Transverse colon (tissue), 4 donors: ENCODE measurements at regions not wholly inside any gene's neighbourhood (a gene's known extent, or its start where the extent isn't known, plus 50 kb on each side); places are given as distances from the start of the nearest gene placed in this dataset.
"Not testable (repeated sequence)": the region's sequence is repeated elsewhere in the genome, so short reads cannot be mapped to it uniquely, and the experiment has no call there.

ENCODE experiments used
- DNase-seq: peaks from one replicate; pipeline ENCODE4 v3.0.0-alpha.2; 2019
- H3K27ac ChIP-seq, 4 donors: fragments of 200-600 bp; sonication (generic); 2 replicates each; pipeline ENCODE4 v1.5.1; 2016 to 2018; ENCODE audit warnings: inconsistent platforms in 4 of 4
- H3K27me3 ChIP-seq: fragments of 200-600 bp; sonication (generic); 2 replicates; pipeline ENCODE4 v1.5.1; 2017; ENCODE audit warnings: inconsistent platforms
- H3K36me3 ChIP-seq, 4 donors: fragments of 200-600 bp; sonication (generic); 2 replicates each; pipeline ENCODE4 v1.5.1; 2017 to 2019; ENCODE audit warnings: inconsistent platforms in 4 of 4
- H3K4me1 ChIP-seq, 4 donors: fragments of 200-600 bp; sonication (generic); 2 replicates each; pipeline ENCODE4 v1.5.1; 2017 to 2020; ENCODE audit warnings: inconsistent platforms in 4 of 4
- H3K4me3 ChIP-seq, 4 donors: fragments of 200-600 bp; sonication (generic); 1 replicate in 1 of 4; 2 replicates in 3 of 4; pipeline versions ENCODE4 v1.5.1 to v1.6.1; 2017 to 2019; ENCODE audit warnings: inconsistent platforms in 4 of 4
- H3K9me3 ChIP-seq, 2 donors: fragments of 200-600 bp; sonication (generic); 2 replicates each; pipeline ENCODE4 v1.5.1; 2017 to 2019; ENCODE audit warnings: inconsistent platforms in 2 of 2
- EP300 ChIP-seq: sonication (generic); formaldehyde crosslinking; IDR thresholded peaks from one replicate; pipeline ENCODE4 v1.6.1; 2017; ENCODE audit warnings: antibody characterized with exemption, low read depth
- POLR2A ChIP-seq: fragments of 450-650 bp; IDR thresholded peaks from one replicate; pipeline ENCODE4 v1.6.1; 2016; ENCODE audit warnings: antibody characterized with exemption, mild to moderate bottlenecking, moderate library complexity
- POLR2AphosphoS5 ChIP-seq, 3 donors: sonication (generic); formaldehyde crosslinking; IDR thresholded peaks; one replicate each; pipeline ENCODE4 v1.6.1; 2016; ENCODE audit warnings: antibody characterized with exemption in 3 of 3
- WGBS, 2 donors: methylation state at CpG; one replicate each; pipeline ENCODE4 v1.1.5; 2018; ENCODE audit warnings: low coverage in 1 of 2; 5-methylcytosine and 5-hydroxymethylcytosine counted together
- in situ Hi-C, 4 donors: fragments of 200-750 bp; cut with MboI; loops; one replicate each; pipeline versions ENCODE4 v1.15.0 to v1.15.1; 2017; ENCODE audit warnings: low sequenced_read_pairs in 3 of 4, low pct_ligation_motif_present in 1 of 4, low pct_unique_long_range_greater_than_20kb in 1 of 4
- intact Hi-C: fragments of 100-400 bp; cut with DNase I; formaldehyde crosslinking; loops from one replicate; pipeline ENCODE4 v1.15.1; 2023; ENCODE audit warnings: low total_unique reads
- TF ChIP-seq, protein P1 (sequence below), 5 experiments: fragments of 200-600 bp in 3 of 5; fragments of 450-650 bp in 2 of 5; sonication (generic) in 3 of 5; IDR thresholded peaks; 1 replicate in 2 of 5; 2 replicates in 3 of 5; pipeline ENCODE4 v1.5.1; 2016 to 2017; ENCODE audit warnings: antibody characterized with exemption in 5 of 5, inconsistent platforms in 3 of 5, mild to moderate bottlenecking in 2 of 5, moderate library complexity in 1 of 5

DNA sequence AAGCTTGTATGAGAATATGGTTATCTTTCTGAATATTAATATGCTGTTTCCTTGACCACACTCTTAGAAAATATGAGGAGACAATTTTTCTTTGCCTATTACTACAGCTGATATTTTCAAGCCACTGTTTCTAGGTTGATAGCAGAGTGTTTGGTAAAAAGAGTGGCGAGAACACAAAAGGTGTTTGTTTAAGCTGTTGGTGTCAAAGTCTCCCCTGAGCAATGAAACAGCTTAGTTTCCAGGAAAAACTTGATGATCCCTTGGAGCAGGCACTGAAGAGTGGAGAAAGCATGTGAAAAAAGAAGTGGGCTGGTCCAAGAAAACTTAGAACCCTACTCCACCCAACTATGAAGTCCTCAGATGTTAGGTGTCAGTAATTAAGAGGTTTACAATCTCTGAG, 182.7 kb downstream of the TFAP2B start:
- Histone ChIP-seq H3K36me3 (no peaks in the 10 kb centered on the region), H3K27me3 (no peaks in the 10 kb centered on the region), H3K4me1 (no peaks in the 10 kb centered on the region), H3K4me3 (no peak overlapping the region), H3K27ac (no peak overlapping the region), H3K9me3 (no peaks in the 10 kb centered on the region)
- 56 to 67% methylated on average over 1 of the region's 1 CpG for WGBS, 2 donors
- in situ Hi-C loops, result no loop called here
- TF ChIP-seq POLR2A, result no peak
- no peak for TF ChIP-seq EP300
- TF ChIP-seq POLR2AphosphoS5 (IDR thresholded peaks at IDR 0.05), result no peak
- TF ChIP-seq, protein P1, sequence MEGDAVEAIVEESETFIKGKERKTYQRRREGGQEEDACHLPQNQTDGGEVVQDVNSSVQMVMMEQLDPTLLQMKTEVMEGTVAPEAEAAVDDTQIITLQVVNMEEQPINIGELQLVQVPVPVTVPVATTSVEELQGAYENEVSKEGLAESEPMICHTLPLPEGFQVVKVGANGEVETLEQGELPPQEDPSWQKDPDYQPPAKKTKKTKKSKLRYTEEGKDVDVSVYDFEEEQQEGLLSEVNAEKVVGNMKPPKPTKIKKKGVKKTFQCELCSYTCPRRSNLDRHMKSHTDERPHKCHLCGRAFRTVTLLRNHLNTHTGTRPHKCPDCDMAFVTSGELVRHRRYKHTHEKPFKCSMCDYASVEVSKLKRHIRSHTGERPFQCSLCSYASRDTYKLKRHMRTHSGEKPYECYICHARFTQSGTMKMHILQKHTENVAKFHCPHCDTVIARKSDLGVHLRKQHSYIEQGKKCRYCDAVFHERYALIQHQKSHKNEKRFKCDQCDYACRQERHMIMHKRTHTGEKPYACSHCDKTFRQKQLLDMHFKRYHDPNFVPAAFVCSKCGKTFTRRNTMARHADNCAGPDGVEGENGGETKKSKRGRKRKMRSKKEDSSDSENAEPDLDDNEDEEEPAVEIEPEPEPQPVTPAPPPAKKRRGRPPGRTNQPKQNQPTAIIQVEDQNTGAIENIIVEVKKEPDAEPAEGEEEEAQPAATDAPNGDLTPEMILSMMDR (IDR thresholded peaks at IDR 0.05), result no peak
- DNase-seq, result no peak
- intact Hi-C loops, result no loop called here

DNA sequence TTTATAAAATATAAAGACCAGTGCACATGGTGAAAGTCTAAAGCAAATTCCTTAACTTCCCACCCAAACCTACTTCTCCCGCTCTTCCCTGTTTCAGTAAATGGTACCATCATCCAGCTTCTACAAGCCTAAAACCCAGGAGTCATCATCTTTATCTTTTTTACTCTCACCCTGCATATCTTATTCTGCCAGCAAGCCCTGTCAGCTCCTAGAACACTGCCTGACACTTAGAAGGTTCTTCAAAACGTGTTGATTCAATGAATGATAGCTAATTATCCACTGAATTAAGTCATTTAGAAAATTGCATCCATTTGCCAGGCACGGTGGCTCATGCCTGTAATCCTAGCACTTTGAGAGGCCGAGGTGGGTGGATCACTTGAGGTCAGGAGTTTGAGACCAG, 185.7 kb downstream of the TFAP2B start:
- Histone ChIP-seq H3K27me3 (no peaks in the 10 kb centered on the region), H3K9me3 (no peaks in the 10 kb centered on the region), H3K4me3 (no peak overlapping the region), H3K4me1 (no peaks in the 10 kb centered on the region), H3K27ac (no peak overlapping the region), H3K36me3 (no peaks in the 10 kb centered on the region)
- TF ChIP-seq POLR2AphosphoS5 (IDR thresholded peaks at IDR 0.05), result no peak
- no peak for TF ChIP-seq POLR2A
- no peak for TF ChIP-seq EP300
- TF ChIP-seq, protein P1 (IDR thresholded peaks at IDR 0.05), result no peak
- intact Hi-C loops (no loop called here), in situ Hi-C loops (no loop called here)
- 65 to 80% methylated on average over 1 to 4 of the region's 4 CpGs for WGBS, 2 donors
- no peak for DNase-seq

DNA sequence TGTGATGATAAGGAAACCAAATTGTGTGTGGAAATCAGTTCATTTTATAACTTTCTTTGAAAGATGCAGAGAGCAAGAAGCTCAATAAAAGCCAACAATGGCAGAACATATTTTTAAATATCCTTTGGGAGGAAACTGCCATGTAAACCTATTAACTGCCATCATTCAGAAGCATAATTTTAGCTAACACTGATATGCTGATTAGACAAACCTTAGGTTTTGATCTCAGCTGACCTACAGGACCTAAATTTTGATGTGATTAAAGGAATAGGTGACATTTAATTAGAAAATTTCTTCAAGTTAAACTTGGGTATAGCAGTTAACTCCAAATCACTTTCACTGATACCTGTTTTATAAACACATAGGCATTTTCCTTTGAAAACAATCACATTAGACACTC, 187.1 kb downstream of the TFAP2B start:
- H3K36me3 ChIP-seq, result no peaks in the 10 kb centered on the region
- intact Hi-C loops (no loop called here), in situ Hi-C loops (no loop called here)
- no peak for DNase-seq
- H3K4me3 ChIP-seq, result no peak overlapping the region
- no peaks in the 10 kb centered on the region for H3K4me1 ChIP-seq
- H3K27me3 ChIP-seq, result no peaks in the 10 kb centered on the region
- no peaks in the 10 kb centered on the region for H3K9me3 ChIP-seq
- no peak for TF ChIP-seq EP300
- TF ChIP-seq, protein P1 (IDR thresholded peaks at IDR 0.05), result no peak
- TF ChIP-seq POLR2A, result no peak
- TF ChIP-seq POLR2AphosphoS5 (IDR thresholded peaks at IDR 0.05), result no peak
- H3K27ac ChIP-seq, result no peak overlapping the region

DNA sequence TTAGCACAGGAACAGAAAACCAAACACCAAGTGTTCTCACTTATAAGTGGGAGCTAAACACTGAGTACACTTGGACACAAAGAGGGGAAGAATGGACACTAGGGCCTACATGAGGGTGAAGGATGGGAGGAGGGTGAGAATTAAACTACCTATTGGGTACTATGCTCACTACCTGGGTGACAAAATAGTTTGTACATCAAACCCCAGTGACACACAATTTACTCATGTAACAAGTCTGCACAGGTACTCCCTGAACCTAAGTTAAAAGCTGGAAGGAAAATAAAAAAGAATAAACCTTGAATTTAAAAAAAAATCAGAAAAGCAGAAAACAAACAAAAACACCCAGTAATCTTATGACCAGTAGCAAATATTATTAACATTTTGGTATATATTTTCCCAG, 188.6 kb downstream of the TFAP2B start:
- in situ Hi-C loops, result no loop called here
- Histone ChIP-seq H3K9me3 (no peaks in the 10 kb centered on the region), H3K27me3 (no peaks in the 10 kb centered on the region), H3K4me3 (no peak overlapping the region), H3K27ac (no peak overlapping the region), H3K4me1 (no peaks in the 10 kb centered on the region), H3K36me3 (no peaks in the 10 kb centered on the region)
- intact Hi-C loops, result no loop called here
- no peak for TF ChIP-seq POLR2A
- no peak for DNase-seq

DNA sequence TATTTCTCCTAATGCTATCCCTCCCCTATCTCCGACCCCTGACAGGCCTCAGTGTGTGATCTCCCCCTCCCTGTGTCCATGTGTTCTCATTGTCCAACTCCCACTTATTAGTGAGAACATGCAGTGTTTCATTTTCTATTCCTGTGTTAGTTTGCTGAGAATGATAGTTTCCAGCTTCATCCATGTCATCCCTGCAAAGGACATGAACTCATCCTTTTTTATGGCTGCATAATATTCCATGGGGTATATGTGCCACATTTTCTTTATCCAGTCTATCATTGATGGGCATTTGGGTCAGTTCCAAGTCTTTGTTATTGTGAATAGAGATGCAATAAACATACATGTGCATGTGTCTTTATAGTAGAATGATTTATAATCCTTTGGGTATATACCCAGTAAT, 190.0 kb downstream of the TFAP2B start:
- H3K9me3 ChIP-seq, intact Hi-C loops, in situ Hi-C loops, H3K27ac ChIP-seq, H3K4me3 ChIP-seq, DNase-seq, H3K4me1 ChIP-seq, H3K36me3 ChIP-seq, H3K27me3 ChIP-seq: not testable (repeated sequence)
- WGBS, 2 donors, result 71 to 80% methylated on average over 1 of the region's 1 CpG
